ENCODE measurements at regions not wholly inside any gene's neighbourhood (a gene's known extent, or its start where the extent isn't known, plus 50 kb on each side); places are given as distances from the start of the nearest gene placed in this dataset.

- no peak for TF ChIP-seq CTBP2 (IDR thresholded peaks at IDR 0.05; ENCODE audit: borderline replicate concordance, insufficient read depth, insufficient read length, low read length)
- TF ChIP-seq TEAD4 (IDR thresholded peaks at IDR 0.05; ENCODE audit: low read depth, low read length) = no peak
- TF ChIP-seq JUND (IDR thresholded peaks at IDR 0.05; ENCODE audit: low read length) = no peak
- TF ChIP-seq TAF7 (optimal IDR thresholded peaks at IDR 0.05; ENCODE audit: borderline replicate concordance, low read depth, low read length) = no peak
- TF ChIP-seq EP300 (IDR thresholded peaks at IDR 0.05; ENCODE audit: borderline replicate concordance in 1 of 2, low read depth in 2 of 2, low read length in 2 of 2) = no peak
Observed at GRCh38 chr11:95593111-95593510, 196.5 kb downstream of the FAM76B start (continued).
